GM12878 (cell line): ENCODE measurements at regions not wholly inside any gene's neighbourhood (a gene's known extent, or its start where the extent isn't known, plus 50 kb on each side); places are given as distances from the start of the nearest gene placed in this dataset.

Experiments
- ATAC-seq: fragments of 200-7000 bp; cut with Tn5 transposase; 3 replicates; pipeline ENCODE4 v1.9.1; 2020; ENCODE audit warnings: mild to moderate bottlenecking, moderate library complexity
- BruUV-seq: library from RNA; stranded (reverse); fragments of 400-500 nt; replicated peaks from 2 replicates; lab custom pipeline; 2021; lab: Mats Ljungman, UMichigan
- CTCF ChIA-PET: fragments of 300-600 bp; sonication (Branson Sonifier 250); formaldehyde crosslinking; extraction: SDS; loops from one replicate; lab custom pipeline; 2021; ENCODE audit warnings: inconsistent platforms; lab: Yijun Ruan, JAX
- POLR2A ChIA-PET: fragments of 350-600 bp; formaldehyde crosslinking; extraction: SDS; loops from one replicate; lab custom pipeline; 2021; ENCODE audit warnings: inconsistent platforms; lab: Charles Lee
- RAD21 ChIA-PET: fragments of 300-600 bp; sonication (Branson Sonifier 250); formaldehyde crosslinking; loops from one replicate; lab custom pipeline; 2023; ENCODE audit warnings: antibody characterized with exemption; ENCODE audit not compliant: unreplicated experiment; lab: Charles Lee
- SMC1A ChIA-PET: fragments of 300-600 bp; sonication (Branson Sonifier 250); formaldehyde crosslinking; loops from one replicate; lab custom pipeline; 2023; ENCODE audit not compliant: unreplicated experiment, uncharacterized antibody; lab: Charles Lee
- DNase-seq: peaks from one replicate; pipeline ENCODE4 v3.0.0-alpha.2; 2011; ENCODE audit warnings: low read depth, low spot score
- FAIRE-seq: peaks from 3 replicates; lab custom pipeline; 2011; peaks lifted over from hg19 to GRCh38; lab: Jason Lieb, UNC
- H2AFZ ChIP-seq: 2 replicates; pipeline ENCODE4 v1.6.0; 2011; ENCODE audit warnings: low read depth, low read length, control low read depth; ENCODE audit not compliant: control insufficient read depth
- H3K27ac ChIP-seq: 2 replicates; pipeline ENCODE4 v1.5.1; 2011; ENCODE audit warnings: control low read depth; ENCODE audit not compliant: control insufficient read depth, insufficient read depth
- H3K27me3 ChIP-seq, 2 experiments: replicated peaks in 1 of 2; 2 replicates each; pipeline versions ENCODE4 v1.6.0 to v1.6.1; 2011; ENCODE audit warnings: low read length in 1 of 2; ENCODE audit not compliant: control insufficient read depth in 2 of 2, insufficient read depth in 2 of 2
- H3K36me3 ChIP-seq, 2 experiments: 2 replicates each; pipeline ENCODE4 v1.5.1; 2011; ENCODE audit warnings: low read length in 1 of 2; ENCODE audit not compliant: control insufficient read depth in 2 of 2, insufficient read depth in 2 of 2
- H3K4me1 ChIP-seq: 2 replicates; pipeline ENCODE4 v1.6.1; 2011; ENCODE audit warnings: mild to moderate bottlenecking, low read length, moderate library complexity, mixed read lengths; ENCODE audit not compliant: control insufficient read depth, insufficient read depth
- H3K4me2 ChIP-seq: 2 replicates; pipeline ENCODE4 v1.6.0; 2011; ENCODE audit warnings: control low read depth; ENCODE audit not compliant: control insufficient read depth, insufficient read depth
- H3K4me3 ChIP-seq: fragments of 200-600 bp; sonication (generic); 2 replicates; pipeline ENCODE4 v1.5.1; 2016
- H3K79me2 ChIP-seq: 2 replicates; pipeline ENCODE4 v1.6.0; 2011; ENCODE audit warnings: low read length; ENCODE audit not compliant: control insufficient read depth, insufficient read depth
- H3K9ac ChIP-seq: 2 replicates; pipeline ENCODE4 v1.8.0; 2011; ENCODE audit warnings: low read length, control low read depth, mixed read lengths; ENCODE audit not compliant: control insufficient read depth, insufficient read depth
- H3K9me3 ChIP-seq: replicated peaks from 3 replicates; pipeline ENCODE4 v1.5.1; 2011; ENCODE audit warnings: mild to moderate bottlenecking, low read length; ENCODE audit not compliant: control insufficient read depth, insufficient read depth
- H4K20me1 ChIP-seq: 2 replicates; pipeline ENCODE4 v1.6.0; 2011; ENCODE audit not compliant: control insufficient read depth, insufficient read depth
- CBX3 ChIP-seq: fragments of 200-600 bp; sonication (generic); IDR thresholded peaks from 2 replicates; pipeline ENCODE4 v1.6.1; 2016; ENCODE audit warnings: low read depth, borderline replicate concordance
- CREB1 ChIP-seq: IDR thresholded peaks from 2 replicates; pipeline ENCODE4 v1.6.1; 2012; ENCODE audit warnings: low read depth, mild to moderate bottlenecking, inconsistent platforms
- ETV6 ChIP-seq, 2 experiments: fragments of 450-650 bp in 1 of 2; IDR thresholded peaks in 1 of 2; conservative IDR thresholded peaks in 1 of 2; 2 replicates each; pipeline ENCODE4 v1.6.1; 2014; ENCODE audit warnings: antibody characterized with exemption in 1 of 2, borderline replicate concordance in 1 of 2, low read depth in 1 of 2, mild to moderate bottlenecking in 1 of 2, moderate library complexity in 1 of 2
- HDAC6 ChIP-seq: fragments of 200-600 bp; sonication (generic); IDR thresholded peaks from one replicate; pipeline ENCODE4 v1.8.0; 2017; ENCODE audit warnings: antibody characterized with exemption; ENCODE audit not compliant: unreplicated experiment
- JUND ChIP-seq: IDR thresholded peaks from 2 replicates; pipeline ENCODE4 v1.6.1; 2012; ENCODE audit warnings: low read depth, mild to moderate bottlenecking, low read length, improper control_type of control experiment, moderate library complexity
- KAT2A ChIP-seq: conservative IDR thresholded peaks from 2 replicates; pipeline ENCODE4 v1.6.1; 2011; ENCODE audit warnings: low read depth, low read length; ENCODE audit not compliant: control insufficient read depth
- MLLT1 ChIP-seq: fragments of 450-650 bp; IDR thresholded peaks from 2 replicates; pipeline ENCODE4 v1.6.1; 2016; ENCODE audit warnings: mild to moderate bottlenecking
- MTA3 ChIP-seq: IDR thresholded peaks from 2 replicates; pipeline ENCODE4 v1.6.1; 2012; ENCODE audit warnings: low read length, inconsistent platforms, borderline replicate concordance
- NBN ChIP-seq: fragments of 450-650 bp; IDR thresholded peaks from 2 replicates; pipeline ENCODE4 v1.6.1; 2016
- NR2C1 ChIP-seq: fragments of 450-650 bp; IDR thresholded peaks from 2 replicates; pipeline ENCODE4 v1.6.1; 2017; ENCODE audit warnings: antibody characterized with exemption, mild to moderate bottlenecking, moderate library complexity
- PAX8 ChIP-seq: fragments of 450-650 bp; IDR thresholded peaks from 2 replicates; pipeline ENCODE4 v1.6.1; 2017; ENCODE audit warnings: mild to moderate bottlenecking, moderate library complexity
- POLR2AphosphoS2 ChIP-seq: IDR thresholded peaks from 2 replicates; pipeline ENCODE4 v1.6.1; 2011; ENCODE audit warnings: low read depth, mild to moderate bottlenecking, low read length, improper control_type of control experiment, moderate library complexity
- RBBP5 ChIP-seq: fragments of 200-600 bp; sonication (generic); conservative IDR thresholded peaks from 2 replicates; pipeline ENCODE4 v1.6.1; 2016
- RELA ChIP-seq: fragments of 450-650 bp; IDR thresholded peaks from 2 replicates; pipeline ENCODE4 v1.8.0; 2014; ENCODE audit warnings: borderline replicate concordance; ENCODE audit not compliant: partially characterized antibody
- RELB ChIP-seq: fragments of 450-650 bp; IDR thresholded peaks from 2 replicates; pipeline ENCODE4 v1.6.1; 2017; ENCODE audit warnings: low read depth, mild to moderate bottlenecking, moderate library complexity
- SKIL ChIP-seq: fragments of 450-650 bp; IDR thresholded peaks from 2 replicates; pipeline ENCODE4 v1.6.1; 2017; ENCODE audit warnings: mild to moderate bottlenecking, low read depth, inconsistent platforms; ENCODE audit not compliant: poor library complexity, severe bottlenecking
- SMAD5 ChIP-seq: IDR thresholded peaks from 2 replicates; pipeline ENCODE4 v1.6.1; 2016; ENCODE audit warnings: antibody characterized with exemption, low read depth
- SREBF1 ChIP-seq: IDR thresholded peaks from 2 replicates; pipeline ENCODE4 v1.6.1; 2012; ENCODE audit warnings: mild to moderate bottlenecking, low read length
- SREBF2 ChIP-seq: IDR thresholded peaks from 2 replicates; pipeline ENCODE4 v1.6.1; 2012; ENCODE audit warnings: mild to moderate bottlenecking, low read length
- WGBS: methylation state at CpG from one replicate; pipeline ENCODE4 v1.1.6; 2016; ENCODE audit warnings: low lambda C conversion rate; ENCODE audit not compliant: insufficient replicate concordance, insufficient coverage; ENCODE audit errors: missing lambda C conversion rate; 5-methylcytosine and 5-hydroxymethylcytosine counted together
- in situ Hi-C: fragments of 300-500 bp; cut with MboI; formaldehyde crosslinking; loops from 9 replicates; pipeline ENCODE4 v1.14.3; 2018; ENCODE audit warnings: mixed read lengths
- intact Hi-C: fragments of 100-400 bp; cut with micrococcal nuclease; formaldehyde crosslinking; loops from one replicate; pipeline ENCODE4 v1.14.2; 2022; ENCODE audit not compliant: unreplicated experiment

GRCh38 chr20:40939667-40940066, 89.0 kb upstream of the TOP1 start:
- no peak overlapping the region for H3K27ac ChIP-seq
- no peak overlapping the region for H3K9ac ChIP-seq
- H4K20me1 ChIP-seq: no peaks in the 10 kb centered on the region
- no peak overlapping the region for H2AFZ ChIP-seq
- ChIA-PET SMC1A (no interaction called here), POLR2A (no interaction called here), CTCF (interaction anchor here (0.9 to 1.0 kb wide), 2 partner anchors 23 to 84 kb away, joined by 3 read pairs; no protein-coding TSS in a partner anchor)
- 85% methylated on average over 5 of the region's 5 CpGs for WGBS
- FAIRE-seq (no peak), DNase-seq (no peak)
- in situ Hi-C loops: no loop called here
- BruUV-seq: no TSS peak
- no peaks in the 10 kb centered on the region for H3K27me3 ChIP-seq
- H3K4me3 ChIP-seq: no peak overlapping the region
- no peaks in the 10 kb centered on the region for H3K9me3 ChIP-seq
- TF ChIP-seq POLR2AphosphoS2 (no peak), SKIL (no peak), JUND (no peak), MTA3 (no peak), KAT2A (no peak), SMAD5 (no peak), CREB1 (no peak), NR2C1 (no peak), PAX8 (no peak), RBBP5 (no peak), SREBF2 (no peak), RELB (no peak), NBN (no peak), SREBF1 (no peak), ETV6 (conservative IDR thresholded peaks at IDR 0.05 in 1 of 2, IDR thresholded peaks at IDR 0.05 in 1 of 2; ENCODE audit: borderline replicate concordance in 1 of 2, low read depth in 1 of 2) (no peak), RELA (no peak), HDAC6 (no peak), CBX3 (no peak), MLLT1 (no peak)
- TF ChIP-seq, all 136 proteins: peak for 0
- RAD21 ChIA-PET: no interaction called here
- Histone ChIP-seq H3K4me2 (no peak overlapping the region), H3K4me1 (peaks cover 14% of the 10 kb centered on the region), H3K36me3 (no peaks in the 10 kb centered on the region), H3K79me2 (no peaks in the 10 kb centered on the region)
- intact Hi-C loops: no loop called here
- ATAC-seq: no peak
